IMR-90 (cell line): ENCODE measurements at regions not wholly inside any gene's neighbourhood (a gene's known extent, or its start where the extent isn't known, plus 50 kb on each side); places are given as distances from the start of the nearest gene placed in this dataset.

Experiments used
- ATAC-seq: fragments of 200-7000 bp; cut with Tn5 transposase; 2 replicates; pipeline ENCODE4 v1.9.1; 2020; ENCODE audit warnings: low read depth, mild to moderate bottlenecking, moderate library complexity
- BruUV-seq: library from RNA; stranded (reverse); fragments of 400-500 nt; replicated peaks from 2 replicates; lab custom pipeline; 2021; lab: Mats Ljungman, UMichigan
- CTCF ChIA-PET: fragments of 300-600 bp; formaldehyde crosslinking; extraction: SDS; loops from one replicate; lab custom pipeline; 2021; ENCODE audit warnings: antibody characterized with exemption; lab: Yijun Ruan, JAX
- POLR2A ChIA-PET: fragments of 300-600 bp; sonication (Branson Sonifier 250); formaldehyde crosslinking; loops from one replicate; lab custom pipeline; 2022; ENCODE audit warnings: antibody characterized with exemption; ENCODE audit not compliant: unreplicated experiment; lab: Charles Lee
- DNase-seq: peaks from one replicate; pipeline ENCODE4 v3.0.0; 2013
- H2AFZ ChIP-seq: replicated peaks from 2 replicates; pipeline ENCODE3; 2013; ENCODE audit warnings: low read length, mild to moderate bottlenecking; ENCODE audit not compliant: poor library complexity
- H2AK5ac ChIP-seq: 2 replicates; pipeline ENCODE4 v1.6.1; 2013; ENCODE audit warnings: low read depth, low read length, inconsistent platforms
- H2AK9ac ChIP-seq: replicated peaks from 2 replicates; pipeline ENCODE3; 2013; ENCODE audit warnings: mild to moderate bottlenecking, low read depth, low read length, moderate library complexity; ENCODE audit not compliant: poor library complexity
- H2BK120ac ChIP-seq: 2 replicates; pipeline ENCODE4 v1.6.1; 2013; ENCODE audit warnings: low read depth, low read length, inconsistent platforms
- H2BK15ac ChIP-seq: 3 replicates; pipeline ENCODE4 v1.6.1; 2013; ENCODE audit warnings: low read depth, low read length, inconsistent platforms
- H2BK20ac ChIP-seq: 2 replicates; pipeline ENCODE4 v1.6.1; 2013; ENCODE audit warnings: low read depth, mild to moderate bottlenecking, inconsistent platforms, low read length, moderate library complexity
- H2BK5ac ChIP-seq: 2 replicates; pipeline ENCODE4 v1.6.1; 2013; ENCODE audit warnings: mild to moderate bottlenecking, low read depth, low read length, inconsistent platforms; ENCODE audit not compliant: poor library complexity, severe bottlenecking
- H3K14ac ChIP-seq: replicated peaks from 2 replicates; pipeline ENCODE4 v1.6.1; 2013; ENCODE audit warnings: low read depth, low read length, inconsistent platforms
- H3K18ac ChIP-seq: 2 replicates; pipeline ENCODE4 v1.6.1; 2013; ENCODE audit warnings: low read depth, low read length, control low read depth
- H3K23ac ChIP-seq: 2 replicates; pipeline ENCODE4 v1.6.1; 2013; ENCODE audit warnings: low read depth, low read length, inconsistent platforms
- H3K27ac ChIP-seq: 2 replicates; pipeline ENCODE4 v1.5.1; 2013; ENCODE audit warnings: mild to moderate bottlenecking, control low read depth, low read length; ENCODE audit not compliant: insufficient read depth
- H3K27me3 ChIP-seq: 2 replicates; pipeline ENCODE4 v1.6.1; 2013; ENCODE audit warnings: low read length; ENCODE audit not compliant: control insufficient read depth, insufficient read depth
- H3K36me3 ChIP-seq: 2 replicates; pipeline ENCODE4 v1.6.1; 2013; ENCODE audit warnings: low read length, mixed read lengths; ENCODE audit not compliant: control insufficient read depth, insufficient read depth
- H3K4ac ChIP-seq: 2 replicates; pipeline ENCODE4 v1.6.1; 2013; ENCODE audit warnings: low read depth, low read length, inconsistent platforms
- H3K4me1 ChIP-seq: 2 replicates; pipeline ENCODE4 v1.6.1; 2013; ENCODE audit warnings: low read length, mixed read lengths; ENCODE audit not compliant: control insufficient read depth, insufficient read depth
- H3K4me2 ChIP-seq: 2 replicates; pipeline ENCODE4 v1.6.1; 2013; ENCODE audit warnings: low read depth, mild to moderate bottlenecking, control low read depth, low read length, moderate library complexity
- H3K4me3 ChIP-seq: 2 replicates; pipeline ENCODE4 v1.5.1; 2013; ENCODE audit warnings: low read depth, mild to moderate bottlenecking, control low read depth, low read length, moderate library complexity; ENCODE audit not compliant: insufficient read depth
- H3K56ac ChIP-seq: 2 replicates; pipeline ENCODE4 v1.6.1; 2013; ENCODE audit warnings: low read length, inconsistent platforms; ENCODE audit not compliant: insufficient read depth; ENCODE audit errors: extremely low read depth
- H3K79me1 ChIP-seq, 2 experiments: 2 replicates each; pipeline ENCODE4 v1.6.1; 2013; ENCODE audit warnings: low read length in 2 of 2, inconsistent platforms in 1 of 2, low read depth in 1 of 2
- H3K9ac ChIP-seq: 2 replicates; pipeline ENCODE4 v1.6.1; 2013; ENCODE audit warnings: low read depth, low read length, control low read depth
- H3K9me1 ChIP-seq: 2 replicates; pipeline ENCODE4 v1.6.1; 2013; ENCODE audit warnings: low read length, inconsistent platforms; ENCODE audit not compliant: insufficient read depth
- H3K9me3 ChIP-seq: 2 replicates; pipeline ENCODE4 v1.6.1; 2013; ENCODE audit warnings: low read length; ENCODE audit not compliant: control insufficient read depth, insufficient read depth
- H4K20me1 ChIP-seq: 2 replicates; pipeline ENCODE4 v1.6.1; 2013; ENCODE audit warnings: low read length, inconsistent platforms; ENCODE audit not compliant: insufficient read depth
- H4K5ac ChIP-seq: 2 replicates; pipeline ENCODE4 v1.6.1; 2013; ENCODE audit warnings: mild to moderate bottlenecking, low read depth, low read length, control low read depth
- H4K8ac ChIP-seq, 2 experiments: 2 replicates each; pipeline ENCODE4 v1.6.1; 2013; ENCODE audit warnings: low read depth in 2 of 2, low read length in 2 of 2, control low read depth in 1 of 2, inconsistent platforms in 1 of 2
- H4K91ac ChIP-seq: 2 replicates; pipeline ENCODE4 v1.6.1; 2013; ENCODE audit warnings: low read depth, low read length, inconsistent platforms; ENCODE audit not compliant: insufficient read depth
- BHLHE40 ChIP-seq: fragments of 150-350 bp; IDR thresholded peaks from 2 replicates; pipeline ENCODE4 v1.6.1; 2016; ENCODE audit warnings: mild to moderate bottlenecking, low read depth, low read length
- CEBPB ChIP-seq: IDR thresholded peaks from 2 replicates; pipeline ENCODE4 v1.6.1; 2012; ENCODE audit warnings: low read depth, low read length, improper control_type of control experiment
- CTCF ChIP-seq: conservative IDR thresholded peaks from 2 replicates; pipeline ENCODE4 v1.5.1; 2012; ENCODE audit warnings: mild to moderate bottlenecking, low read depth, low read length, improper control_type of control experiment
- FOS ChIP-seq: fragments of 150-350 bp; IDR thresholded peaks from 2 replicates; pipeline ENCODE4 v1.6.1; 2016; ENCODE audit warnings: low read depth, low read length
- MAFK ChIP-seq: IDR thresholded peaks from 2 replicates; pipeline ENCODE4 v1.6.1; 2012; ENCODE audit warnings: low read depth, low read length, improper control_type of control experiment
- MXI1 ChIP-seq: IDR thresholded peaks from 2 replicates; pipeline ENCODE4 v1.6.1; 2012; ENCODE audit warnings: low read depth, mild to moderate bottlenecking, low read length, moderate library complexity, borderline replicate concordance
- NFE2L2 ChIP-seq: fragments of 150-350 bp; IDR thresholded peaks from 2 replicates; pipeline ENCODE4 v1.6.1; 2016; ENCODE audit warnings: low read depth, mild to moderate bottlenecking, low read length
- POLR2A ChIP-seq: IDR thresholded peaks from 2 replicates; pipeline ENCODE4 v1.6.1; 2012; ENCODE audit warnings: mild to moderate bottlenecking, low read depth, low read length
- RAD21 ChIP-seq: IDR thresholded peaks from 2 replicates; pipeline ENCODE4 v1.6.1; 2012; ENCODE audit warnings: low read length, improper control_type of control experiment
- RCOR1 ChIP-seq: IDR thresholded peaks from 2 replicates; pipeline ENCODE4 v1.6.1; 2012; ENCODE audit warnings: mild to moderate bottlenecking, low read length, improper control_type of control experiment; ENCODE audit not compliant: insufficient replicate concordance
- SMC3 ChIP-seq: fragments of 150-350 bp; IDR thresholded peaks from 2 replicates; pipeline ENCODE4 v1.6.1; 2016; ENCODE audit warnings: low read depth, mild to moderate bottlenecking, antibody characterized with exemption, low read length, moderate library complexity
- USF2 ChIP-seq: fragments of 150-350 bp; IDR thresholded peaks from 2 replicates; pipeline ENCODE4 v1.6.1; 2017; ENCODE audit warnings: mild to moderate bottlenecking, antibody characterized with exemption, low read length, low read depth
- WGBS, 2 experiments: methylation state at CpG; one replicate each; pipeline versions ENCODE4 v1.1.5 to v1.1.7; 2013; ENCODE audit warnings: missing lambda C conversion rate in 2 of 2; ENCODE audit not compliant: insufficient read length in 1 of 2; ENCODE audit errors: extremely low coverage in 2 of 2; 5-methylcytosine and 5-hydroxymethylcytosine counted together
- dilution Hi-C: fragments of 300-500 bp; cut with HindIII; formaldehyde crosslinking; loops from one replicate; pipeline ENCODE4 v1.14.3; 2018; ENCODE audit warnings: low sequenced_read_pairs; ENCODE audit not compliant: unreplicated experiment
- in situ Hi-C: fragments of 300-500 bp; cut with MboI; formaldehyde crosslinking; loops from 3 replicates; pipeline ENCODE4 v1.14.3; 2019; ENCODE audit warnings: low sequenced_read_pairs, inconsistent platforms, mixed read lengths
- intact Hi-C: fragments of 100-400 bp; cut with micrococcal nuclease; formaldehyde crosslinking; loops from 2 replicates; pipeline ENCODE4 v1.10.0; 2022

- Histone ChIP-seq H3K27me3 (no peaks in the 10 kb centered on the region), H3K14ac (no peak overlapping the region), H2BK20ac (no peak overlapping the region), H3K36me3 (no peaks in the 10 kb centered on the region), H3K4ac (no peak overlapping the region), H3K9me3 (no peaks in the 10 kb centered on the region), H3K9ac (no peak overlapping the region), H4K8ac (no peak overlapping the region), H3K27ac (no peak overlapping the region), H2AK5ac (no peak overlapping the region), H3K18ac (no peak overlapping the region), H3K4me1 (no peaks in the 10 kb centered on the region), H4K20me1 (no peaks in the 10 kb centered on the region), H3K9me1 (no peaks in the 10 kb centered on the region), H3K4me3 (no peak overlapping the region), H2BK15ac (no peak overlapping the region), H4K5ac (no peak overlapping the region), H3K56ac (no peak overlapping the region), H4K91ac (no peak overlapping the region), H2AK9ac (no peak overlapping the region), H2BK5ac (no peak overlapping the region), H2AFZ (no peak overlapping the region), H3K79me1 (no peaks in the 10 kb centered on the region), H3K23ac (no peak overlapping the region), H2BK120ac (no peak overlapping the region), H3K4me2 (no peak overlapping the region)
- DNase-seq (peak; percentile 26), ATAC-seq (peak; percentile 67)
- BruUV-seq, result no TSS peak
- dilution Hi-C loops (no loop called here), intact Hi-C loops (no loop called here), in situ Hi-C loops (no loop called here)
- POLR2A ChIA-PET, result no interaction called here
- no CpG with 5 or more reads among the region's 1 CpG for WGBS, 2 experiments
- TF ChIP-seq NFE2L2, result no peak
- TF ChIP-seq CTCF, result no peak
- no peak for TF ChIP-seq RAD21
- TF ChIP-seq MXI1, result no peak
- no peak for TF ChIP-seq POLR2A
- TF ChIP-seq RCOR1, result no peak
- no peak for TF ChIP-seq BHLHE40
- no peak for TF ChIP-seq USF2
- no peak for TF ChIP-seq CEBPB
- 0 out of 2 replicates have a peak, but pooled peaks have one; percentile 10 for TF ChIP-seq FOS
- peak; percentile 66; the same call in 1 of the 2 replicates for TF ChIP-seq MAFK
- TF ChIP-seq SMC3, result no peak
- CTCF ChIA-PET, result interaction anchor here (0.6 kb wide), 1 partner anchor 525 kb away, joined by 4 read pairs; no protein-coding TSS in a partner anchor
Observed at GRCh38 chr6:76852776-76853175, 610.5 kb downstream of the HTR1B start.
